GM12878 (cell line): ENCODE measurements at regions not wholly inside any gene's neighbourhood (a gene's known extent, or its start where the extent isn't known, plus 50 kb on each side); places are given as distances from the start of the nearest gene placed in this dataset.

Experiments used
- ATAC-seq: fragments of 200-7000 bp; cut with Tn5 transposase; 3 replicates; pipeline ENCODE4 v1.9.1; 2020; ENCODE audit warnings: mild to moderate bottlenecking, moderate library complexity
- BruUV-seq: library from RNA; stranded (reverse); fragments of 400-500 nt; replicated peaks from 2 replicates; lab custom pipeline; 2021; lab: Mats Ljungman, UMichigan
- CTCF ChIA-PET: fragments of 300-600 bp; sonication (Branson Sonifier 250); formaldehyde crosslinking; extraction: SDS; loops from one replicate; lab custom pipeline; 2021; ENCODE audit warnings: inconsistent platforms; lab: Yijun Ruan, JAX
- POLR2A ChIA-PET: fragments of 350-600 bp; formaldehyde crosslinking; extraction: SDS; loops from one replicate; lab custom pipeline; 2021; ENCODE audit warnings: inconsistent platforms; lab: Charles Lee
- RAD21 ChIA-PET: fragments of 300-600 bp; sonication (Branson Sonifier 250); formaldehyde crosslinking; loops from one replicate; lab custom pipeline; 2023; ENCODE audit warnings: antibody characterized with exemption; ENCODE audit not compliant: unreplicated experiment; lab: Charles Lee
- SMC1A ChIA-PET: fragments of 300-600 bp; sonication (Branson Sonifier 250); formaldehyde crosslinking; loops from one replicate; lab custom pipeline; 2023; ENCODE audit not compliant: unreplicated experiment, uncharacterized antibody; lab: Charles Lee
- DNase-seq: peaks from one replicate; pipeline ENCODE4 v3.0.0-alpha.2; 2011; ENCODE audit warnings: low read depth, low spot score
- FAIRE-seq: peaks from 3 replicates; lab custom pipeline; 2011; peaks lifted over from hg19 to GRCh38; lab: Jason Lieb, UNC
- H2AFZ ChIP-seq: 2 replicates; pipeline ENCODE4 v1.6.0; 2011; ENCODE audit warnings: low read depth, low read length, control low read depth; ENCODE audit not compliant: control insufficient read depth
- H3K27ac ChIP-seq: 2 replicates; pipeline ENCODE4 v1.5.1; 2011; ENCODE audit warnings: control low read depth; ENCODE audit not compliant: control insufficient read depth, insufficient read depth
- H3K27me3 ChIP-seq, 2 experiments: replicated peaks in 1 of 2; 2 replicates each; pipeline versions ENCODE4 v1.6.0 to v1.6.1; 2011; ENCODE audit warnings: low read length in 1 of 2; ENCODE audit not compliant: control insufficient read depth in 2 of 2, insufficient read depth in 2 of 2
- H3K36me3 ChIP-seq, 2 experiments: 2 replicates each; pipeline ENCODE4 v1.5.1; 2011; ENCODE audit warnings: low read length in 1 of 2; ENCODE audit not compliant: control insufficient read depth in 2 of 2, insufficient read depth in 2 of 2
- H3K4me1 ChIP-seq: 2 replicates; pipeline ENCODE4 v1.6.1; 2011; ENCODE audit warnings: mild to moderate bottlenecking, low read length, moderate library complexity, mixed read lengths; ENCODE audit not compliant: control insufficient read depth, insufficient read depth
- H3K4me2 ChIP-seq: 2 replicates; pipeline ENCODE4 v1.6.0; 2011; ENCODE audit warnings: control low read depth; ENCODE audit not compliant: control insufficient read depth, insufficient read depth
- H3K4me3 ChIP-seq: fragments of 200-600 bp; sonication (generic); 2 replicates; pipeline ENCODE4 v1.5.1; 2016
- H3K79me2 ChIP-seq: 2 replicates; pipeline ENCODE4 v1.6.0; 2011; ENCODE audit warnings: low read length; ENCODE audit not compliant: control insufficient read depth, insufficient read depth
- H3K9ac ChIP-seq: 2 replicates; pipeline ENCODE4 v1.8.0; 2011; ENCODE audit warnings: low read length, control low read depth, mixed read lengths; ENCODE audit not compliant: control insufficient read depth, insufficient read depth
- H3K9me3 ChIP-seq: replicated peaks from 3 replicates; pipeline ENCODE4 v1.5.1; 2011; ENCODE audit warnings: mild to moderate bottlenecking, low read length; ENCODE audit not compliant: control insufficient read depth, insufficient read depth
- H4K20me1 ChIP-seq: 2 replicates; pipeline ENCODE4 v1.6.0; 2011; ENCODE audit not compliant: control insufficient read depth, insufficient read depth
- BMI1 ChIP-seq: fragments of 450-650 bp; IDR thresholded peaks from 2 replicates; pipeline ENCODE4 v1.6.1; 2016; ENCODE audit warnings: mild to moderate bottlenecking, moderate library complexity, borderline replicate concordance
- DPF2 ChIP-seq: fragments of 450-650 bp; IDR thresholded peaks from 2 replicates; pipeline ENCODE4 v1.6.1; 2017; ENCODE audit warnings: mild to moderate bottlenecking
- EED ChIP-seq: sonication (generic); IDR thresholded peaks from 2 replicates; pipeline ENCODE4 v1.6.1; 2016; ENCODE audit warnings: antibody characterized with exemption, low read depth
- GABPA ChIP-seq: IDR thresholded peaks from 2 replicates; pipeline ENCODE4 v1.6.1; 2014; ENCODE audit warnings: antibody characterized with exemption, low read depth, mild to moderate bottlenecking, inconsistent platforms
- IKZF1 ChIP-seq: fragments of 450-650 bp; conservative IDR thresholded peaks from 2 replicates; pipeline ENCODE4 v1.6.1; 2017; ENCODE audit warnings: antibody characterized with exemption, mild to moderate bottlenecking
- PML ChIP-seq: IDR thresholded peaks from 2 replicates; pipeline ENCODE4 v1.6.1; 2012; ENCODE audit warnings: low read length, inconsistent platforms
- RAD51 ChIP-seq: fragments of 450-650 bp; IDR thresholded peaks from 2 replicates; pipeline ENCODE4 v1.6.1; 2016; ENCODE audit warnings: moderate library complexity, mild to moderate bottlenecking, inconsistent platforms
- RB1 ChIP-seq: fragments of 450-650 bp; formaldehyde crosslinking; IDR thresholded peaks from 2 replicates; pipeline ENCODE4 v1.6.1; 2017; ENCODE audit warnings: mild to moderate bottlenecking, borderline replicate concordance
- SIN3A ChIP-seq: IDR thresholded peaks from 2 replicates; pipeline ENCODE4 v1.6.1; 2012; ENCODE audit warnings: low read depth, low read length, improper control_type of control experiment
- SMAD1 ChIP-seq: fragments of 450-650 bp; IDR thresholded peaks from 2 replicates; pipeline ENCODE4 v1.6.1; 2018; ENCODE audit warnings: mild to moderate bottlenecking, low read depth; ENCODE audit not compliant: partially characterized antibody
- SMARCA5 ChIP-seq: fragments of 450-650 bp; IDR thresholded peaks from 2 replicates; pipeline ENCODE4 v1.6.1; 2017; ENCODE audit warnings: mild to moderate bottlenecking
- SREBF2 ChIP-seq: IDR thresholded peaks from 2 replicates; pipeline ENCODE4 v1.6.1; 2012; ENCODE audit warnings: mild to moderate bottlenecking, low read length
- ZNF217 ChIP-seq: fragments of 450-650 bp; IDR thresholded peaks from 2 replicates; pipeline ENCODE4 v1.6.1; 2017; ENCODE audit warnings: antibody characterized with exemption, mild to moderate bottlenecking
- ZNF24 ChIP-seq: fragments of 450-650 bp; IDR thresholded peaks from 2 replicates; pipeline ENCODE4 v1.6.1; 2017; ENCODE audit warnings: antibody characterized with exemption, mild to moderate bottlenecking
- ZZZ3 ChIP-seq: IDR thresholded peaks from 2 replicates; pipeline ENCODE4 v1.6.1; 2011; ENCODE audit warnings: low read depth; ENCODE audit not compliant: control insufficient read depth, insufficient read length
- WGBS: methylation state at CpG from one replicate; pipeline ENCODE4 v1.1.6; 2016; ENCODE audit warnings: low lambda C conversion rate; ENCODE audit not compliant: insufficient replicate concordance, insufficient coverage; ENCODE audit errors: missing lambda C conversion rate; 5-methylcytosine and 5-hydroxymethylcytosine counted together
- in situ Hi-C: fragments of 300-500 bp; cut with MboI; formaldehyde crosslinking; loops from 9 replicates; pipeline ENCODE4 v1.14.3; 2018; ENCODE audit warnings: mixed read lengths
- intact Hi-C: fragments of 100-400 bp; cut with micrococcal nuclease; formaldehyde crosslinking; loops from one replicate; pipeline ENCODE4 v1.14.2; 2022; ENCODE audit not compliant: unreplicated experiment
- TF ChIP-seq, protein P1 (sequence below): fragments of 450-650 bp; IDR thresholded peaks from 2 replicates; pipeline ENCODE4 v1.6.1; 2017; ENCODE audit warnings: mild to moderate bottlenecking, low read depth, inconsistent platforms; ENCODE audit not compliant: poor library complexity, severe bottlenecking
- TF ChIP-seq, protein P2 (sequence below): IDR thresholded peaks from 2 replicates; pipeline ENCODE4 v1.6.1; 2011; ENCODE audit warnings: borderline replicate concordance, low read depth, mild to moderate bottlenecking, moderate library complexity, low read length; ENCODE audit not compliant: insufficient read depth, poor library complexity, severe bottlenecking
- TF ChIP-seq, protein P3 (sequence below): IDR thresholded peaks from 2 replicates; pipeline ENCODE4 v1.6.1; 2011; ENCODE audit warnings: low read depth, mild to moderate bottlenecking, low read length, moderate library complexity, borderline replicate concordance; ENCODE audit errors: extremely low read depth

DNA sequence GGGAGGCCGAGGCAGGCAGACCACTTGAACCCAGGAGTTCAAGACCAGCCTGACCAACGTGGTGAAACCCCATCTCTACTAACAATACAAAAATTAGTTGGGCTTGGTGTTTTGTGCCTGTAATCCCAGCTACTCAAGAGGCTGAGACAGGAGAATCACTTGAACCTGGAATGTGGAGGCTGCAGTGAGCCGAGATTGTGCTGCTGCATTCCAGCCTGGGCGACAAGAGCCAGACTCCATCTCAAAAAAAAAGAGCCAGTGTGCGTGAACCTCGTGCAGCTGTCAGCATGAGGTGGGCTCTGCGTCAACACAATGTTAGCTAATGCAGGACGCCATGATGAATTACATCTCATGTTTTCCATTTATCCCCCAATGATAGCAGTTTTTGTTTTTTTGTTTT lies 110.7 kb upstream of the SLC45A1 start:
- H3K4me2 ChIP-seq = no peak overlapping the region
- no peaks in the 10 kb centered on the region; a peak in 2 of 4 replicates for H3K27me3 ChIP-seq
- no peak overlapping the region for H2AFZ ChIP-seq
- no TSS peak for BruUV-seq
- H3K79me2 ChIP-seq = no peaks in the 10 kb centered on the region
- SMC1A ChIA-PET = no interaction called here
- no peaks in the 10 kb centered on the region for H4K20me1 ChIP-seq
- no peak overlapping the region for H3K4me3 ChIP-seq
- no peak for ATAC-seq
- no peak overlapping the region for H3K9ac ChIP-seq
- RAD21 ChIA-PET = no interaction called here
- CTCF ChIA-PET = no interaction called here
- H3K27ac ChIP-seq = no peak overlapping the region
- TF ChIP-seq PML (no peak), EED (no peak), ZNF24 (no peak), RAD51 (no peak), SMARCA5 (no peak), SREBF2 (no peak), ZNF217 (no peak), SMAD1 (no peak), GABPA (no peak), RB1 (no peak), SIN3A (no peak), BMI1 (no peak), DPF2 (no peak), IKZF1 (no peak), ZZZ3 (no peak)
- TF ChIP-seq, protein P1, sequence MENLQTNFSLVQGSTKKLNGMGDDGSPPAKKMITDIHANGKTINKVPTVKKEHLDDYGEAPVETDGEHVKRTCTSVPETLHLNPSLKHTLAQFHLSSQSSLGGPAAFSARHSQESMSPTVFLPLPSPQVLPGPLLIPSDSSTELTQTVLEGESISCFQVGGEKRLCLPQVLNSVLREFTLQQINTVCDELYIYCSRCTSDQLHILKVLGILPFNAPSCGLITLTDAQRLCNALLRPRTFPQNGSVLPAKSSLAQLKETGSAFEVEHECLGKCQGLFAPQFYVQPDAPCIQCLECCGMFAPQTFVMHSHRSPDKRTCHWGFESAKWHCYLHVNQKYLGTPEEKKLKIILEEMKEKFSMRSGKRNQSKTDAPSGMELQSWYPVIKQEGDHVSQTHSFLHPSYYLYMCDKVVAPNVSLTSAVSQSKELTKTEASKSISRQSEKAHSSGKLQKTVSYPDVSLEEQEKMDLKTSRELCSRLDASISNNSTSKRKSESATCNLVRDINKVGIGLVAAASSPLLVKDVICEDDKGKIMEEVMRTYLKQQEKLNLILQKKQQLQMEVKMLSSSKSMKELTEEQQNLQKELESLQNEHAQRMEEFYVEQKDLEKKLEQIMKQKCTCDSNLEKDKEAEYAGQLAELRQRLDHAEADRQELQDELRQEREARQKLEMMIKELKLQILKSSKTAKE = no peak
- TF ChIP-seq, protein P2, sequence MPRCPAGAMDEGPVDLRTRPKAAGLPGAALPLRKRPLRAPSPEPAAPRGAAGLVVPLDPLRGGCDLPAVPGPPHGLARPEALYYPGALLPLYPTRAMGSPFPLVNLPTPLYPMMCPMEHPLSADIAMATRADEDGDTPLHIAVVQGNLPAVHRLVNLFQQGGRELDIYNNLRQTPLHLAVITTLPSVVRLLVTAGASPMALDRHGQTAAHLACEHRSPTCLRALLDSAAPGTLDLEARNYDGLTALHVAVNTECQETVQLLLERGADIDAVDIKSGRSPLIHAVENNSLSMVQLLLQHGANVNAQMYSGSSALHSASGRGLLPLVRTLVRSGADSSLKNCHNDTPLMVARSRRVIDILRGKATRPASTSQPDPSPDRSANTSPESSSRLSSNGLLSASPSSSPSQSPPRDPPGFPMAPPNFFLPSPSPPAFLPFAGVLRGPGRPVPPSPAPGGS = no peak
- TF ChIP-seq, protein P3, sequence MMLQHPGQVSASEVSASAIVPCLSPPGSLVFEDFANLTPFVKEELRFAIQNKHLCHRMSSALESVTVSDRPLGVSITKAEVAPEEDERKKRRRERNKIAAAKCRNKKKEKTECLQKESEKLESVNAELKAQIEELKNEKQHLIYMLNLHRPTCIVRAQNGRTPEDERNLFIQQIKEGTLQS = no peak
- intact Hi-C loops (no loop called here), in situ Hi-C loops (no loop called here)
- 33% methylated on average over 8 of the region's 8 CpGs for WGBS
- no peaks in the 10 kb centered on the region for H3K4me1 ChIP-seq
- no peak for DNase-seq
- no peaks in the 10 kb centered on the region for H3K36me3 ChIP-seq
- FAIRE-seq = no peak
- POLR2A ChIA-PET = no interaction called here
- no peaks in the 10 kb centered on the region for H3K9me3 ChIP-seq
